Transverse colon (tissue), 4 donors: ENCODE measurements at regions not wholly inside any gene's neighbourhood (a gene's known extent, or its start where the extent isn't known, plus 50 kb on each side); places are given as distances from the start of the nearest gene placed in this dataset.

ENCODE experiments used
- POLR2A ChIP-seq: fragments of 450-650 bp; IDR thresholded peaks from one replicate; pipeline ENCODE4 v1.6.1; 2016; ENCODE audit warnings: antibody characterized with exemption, mild to moderate bottlenecking, moderate library complexity
- POLR2AphosphoS5 ChIP-seq, 3 donors: sonication (generic); formaldehyde crosslinking; IDR thresholded peaks; one replicate each; pipeline ENCODE4 v1.6.1; 2016; ENCODE audit warnings: antibody characterized with exemption in 3 of 3
- TF ChIP-seq, protein P1 (sequence below), 5 experiments: fragments of 200-600 bp in 3 of 5; fragments of 450-650 bp in 2 of 5; sonication (generic) in 3 of 5; IDR thresholded peaks; 1 replicate in 2 of 5; 2 replicates in 3 of 5; pipeline ENCODE4 v1.5.1; 2016 to 2017; ENCODE audit warnings: antibody characterized with exemption in 5 of 5, inconsistent platforms in 3 of 5, mild to moderate bottlenecking in 2 of 5, moderate library complexity in 1 of 5

- TF ChIP-seq, protein P1, sequence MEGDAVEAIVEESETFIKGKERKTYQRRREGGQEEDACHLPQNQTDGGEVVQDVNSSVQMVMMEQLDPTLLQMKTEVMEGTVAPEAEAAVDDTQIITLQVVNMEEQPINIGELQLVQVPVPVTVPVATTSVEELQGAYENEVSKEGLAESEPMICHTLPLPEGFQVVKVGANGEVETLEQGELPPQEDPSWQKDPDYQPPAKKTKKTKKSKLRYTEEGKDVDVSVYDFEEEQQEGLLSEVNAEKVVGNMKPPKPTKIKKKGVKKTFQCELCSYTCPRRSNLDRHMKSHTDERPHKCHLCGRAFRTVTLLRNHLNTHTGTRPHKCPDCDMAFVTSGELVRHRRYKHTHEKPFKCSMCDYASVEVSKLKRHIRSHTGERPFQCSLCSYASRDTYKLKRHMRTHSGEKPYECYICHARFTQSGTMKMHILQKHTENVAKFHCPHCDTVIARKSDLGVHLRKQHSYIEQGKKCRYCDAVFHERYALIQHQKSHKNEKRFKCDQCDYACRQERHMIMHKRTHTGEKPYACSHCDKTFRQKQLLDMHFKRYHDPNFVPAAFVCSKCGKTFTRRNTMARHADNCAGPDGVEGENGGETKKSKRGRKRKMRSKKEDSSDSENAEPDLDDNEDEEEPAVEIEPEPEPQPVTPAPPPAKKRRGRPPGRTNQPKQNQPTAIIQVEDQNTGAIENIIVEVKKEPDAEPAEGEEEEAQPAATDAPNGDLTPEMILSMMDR (IDR thresholded peaks at IDR 0.05) = no peak
- no peak for TF ChIP-seq POLR2A
- TF ChIP-seq POLR2AphosphoS5 (IDR thresholded peaks at IDR 0.05) = no peak
These were observed 334.0 kb upstream of the CLEC14A start for GRCh38 chr14:38589747-38590350.
